GM23248 (cell line): ENCODE measurements at regions not wholly inside any gene's neighbourhood (a gene's known extent, or its start where the extent isn't known, plus 50 kb on each side); places are given as distances from the start of the nearest gene placed in this dataset.

ENCODE experiments used
- EZH2 ChIP-seq: fragments of 200-600 bp; sonication (generic); IDR thresholded peaks from 2 replicates; pipeline ENCODE4 v1.6.1; 2018; ENCODE audit warnings: antibody characterized with exemption, mild to moderate bottlenecking; ENCODE audit not compliant: insufficient read depth, poor library complexity, severe bottlenecking
- EZH2phosphoT487 ChIP-seq: fragments of 200-600 bp; sonication (generic); IDR thresholded peaks from 2 replicates; pipeline ENCODE4 v1.6.1; 2018; ENCODE audit warnings: antibody characterized with exemption, moderate library complexity, mild to moderate bottlenecking, low read depth; ENCODE audit not compliant: insufficient read depth

DNA sequence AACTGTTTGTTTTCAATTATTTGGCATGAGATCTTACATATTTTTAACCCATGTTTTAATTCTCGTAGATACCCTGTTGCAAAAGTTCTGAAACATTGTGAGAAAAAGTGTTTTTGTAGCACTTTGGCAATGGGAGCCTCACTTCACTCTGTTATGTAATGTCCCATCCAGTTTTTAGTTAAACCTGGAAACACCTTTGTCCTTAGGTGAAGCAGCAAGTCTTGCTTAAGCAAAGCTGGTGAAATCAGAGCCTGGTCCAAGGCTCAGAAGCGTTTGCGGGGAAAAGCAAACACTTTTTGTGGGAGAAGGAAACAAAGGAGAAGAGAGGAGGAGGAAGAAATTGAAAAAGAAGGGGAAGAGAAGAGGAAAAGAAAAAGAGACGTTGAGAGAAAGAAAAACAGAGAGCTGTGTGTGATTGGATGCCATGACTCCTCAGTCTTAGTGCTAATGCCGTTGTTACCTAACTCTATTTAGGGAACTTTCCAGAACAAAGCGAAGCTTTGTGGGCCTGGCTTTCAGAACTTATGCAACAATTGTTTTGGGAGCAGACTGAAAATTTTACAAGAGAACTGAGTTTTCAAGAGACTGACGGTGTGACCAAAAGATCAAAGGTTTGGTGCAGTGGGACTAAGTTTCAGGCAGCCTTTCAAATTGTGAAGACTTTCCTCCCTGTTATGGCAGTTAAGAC, 93.1 kb downstream of the NTMT2 start:
- no peak for TF ChIP-seq EZH2phosphoT487
- no peak for TF ChIP-seq EZH2
